ENCODE measurements at regions not wholly inside any gene's neighbourhood (a gene's known extent, or its start where the extent isn't known, plus 50 kb on each side); places are given as distances from the start of the nearest gene placed in this dataset.

- no peak overlapping the region for H2AFZ ChIP-seq (ENCODE audit: low read length)
These were observed 238.8 kb upstream of the DMRT1 start for GRCh38 chr9:602716-603115.

GRCh38 chr9:603126-603525 is 238.4 kb upstream of the DMRT1 start:
- no peak overlapping the region for H3K4me3 ChIP-seq (replicated peaks in 1 of 4; ENCODE audit: control extremely low read depth in 1 of 4, insufficient read depth in 1 of 4, low read depth in 3 of 4, low read length in 4 of 4)
- H3K9me3 ChIP-seq (ENCODE audit: control insufficient read depth, insufficient read depth, low read depth, low read length) = no peaks in the 10 kb centered on the region
- H3K27me3 ChIP-seq (ENCODE audit: control insufficient read depth, insufficient read depth, low read length) = no peaks in the 10 kb centered on the region
- DNase-seq (ENCODE audit: low read depth in 2 of 2) = no peak
- no peak overlapping the region for H3K9ac ChIP-seq (ENCODE audit: insufficient read depth, low read length)
- no peak overlapping the region for H3K27ac ChIP-seq (ENCODE audit: insufficient read depth, low read length)
- no peaks in the 10 kb centered on the region for H3K79me2 ChIP-seq (ENCODE audit: control insufficient read depth, insufficient read depth, low read length)
- no peaks in the 10 kb centered on the region for H3K36me3 ChIP-seq (ENCODE audit: control insufficient read depth, insufficient read depth, low read length)
- no peak overlapping the region for H2AFZ ChIP-seq (ENCODE audit: low read length)
- no peaks in the 10 kb centered on the region for H4K20me1 ChIP-seq (ENCODE audit: control insufficient read depth, extremely low read depth, insufficient read depth, low read length)
- no peaks in the 10 kb centered on the region for H3K4me1 ChIP-seq (ENCODE audit: control insufficient read depth, extremely low read depth, insufficient read depth, low read length)
- no peak overlapping the region for H3K4me2 ChIP-seq (ENCODE audit: extremely low read depth, insufficient read depth, low read length)
- TF ChIP-seq CTCF (conservative IDR thresholded peaks at IDR 0.05 in 1 of 2, IDR thresholded peaks at IDR 0.05 in 1 of 2; ENCODE audit: low read depth in 1 of 2, low read length in 2 of 2) (no peak), EZH2 (IDR thresholded peaks at IDR 0.05; ENCODE audit: low read length, missing control alignments) (no peak)

More at GRCh38 chr9:602716-603115, 238.8 kb upstream of the DMRT1 start:
- H3K27me3 ChIP-seq (ENCODE audit: control insufficient read depth, insufficient read depth, low read length) = no peaks in the 10 kb centered on the region
- TF ChIP-seq EZH2 (IDR thresholded peaks at IDR 0.05; ENCODE audit: low read length, missing control alignments) = no peak
- no peak for TF ChIP-seq CTCF (conservative IDR thresholded peaks at IDR 0.05 in 1 of 2, IDR thresholded peaks at IDR 0.05 in 1 of 2; ENCODE audit: low read depth in 1 of 2, low read length in 2 of 2)
- H3K36me3 ChIP-seq (ENCODE audit: control insufficient read depth, insufficient read depth, low read length) = no peaks in the 10 kb centered on the region
- DNase-seq (ENCODE audit: low read depth in 2 of 2) = no peak
- no peaks in the 10 kb centered on the region for H3K9me3 ChIP-seq (ENCODE audit: control insufficient read depth, insufficient read depth, low read depth, low read length)
- no peak overlapping the region for H3K4me2 ChIP-seq (ENCODE audit: extremely low read depth, insufficient read depth, low read length)
- H3K4me3 ChIP-seq (replicated peaks in 1 of 4; ENCODE audit: control extremely low read depth in 1 of 4, insufficient read depth in 1 of 4, low read depth in 3 of 4, low read length in 4 of 4) = no peak overlapping the region
- H3K4me1 ChIP-seq (ENCODE audit: control insufficient read depth, extremely low read depth, insufficient read depth, low read length) = no peaks in the 10 kb centered on the region
- H3K79me2 ChIP-seq (ENCODE audit: control insufficient read depth, insufficient read depth, low read length) = no peaks in the 10 kb centered on the region
- no peaks in the 10 kb centered on the region for H4K20me1 ChIP-seq (ENCODE audit: control insufficient read depth, extremely low read depth, insufficient read depth, low read length)
- no peak overlapping the region for H3K9ac ChIP-seq (ENCODE audit: insufficient read depth, low read length)
- no peak overlapping the region for H3K27ac ChIP-seq (ENCODE audit: insufficient read depth, low read length)

- Histone ChIP-seq H2AFZ (ENCODE audit: low read length) (no peak overlapping the region), H4K20me1 (ENCODE audit: control insufficient read depth, extremely low read depth, insufficient read depth, low read length) (no peaks in the 10 kb centered on the region), H3K36me3 (ENCODE audit: control insufficient read depth, insufficient read depth, low read length) (no peaks in the 10 kb centered on the region), H3K4me3 (replicated peaks in 1 of 4; ENCODE audit: control extremely low read depth in 1 of 4, insufficient read depth in 1 of 4, low read depth in 3 of 4, low read length in 4 of 4) (no peak overlapping the region), H3K4me1 (ENCODE audit: control insufficient read depth, extremely low read depth, insufficient read depth, low read length) (no peaks in the 10 kb centered on the region), H3K27me3 (ENCODE audit: control insufficient read depth, insufficient read depth, low read length) (no peaks in the 10 kb centered on the region), H3K4me2 (ENCODE audit: extremely low read depth, insufficient read depth, low read length) (no peak overlapping the region), H3K79me2 (ENCODE audit: control insufficient read depth, insufficient read depth, low read length) (no peaks in the 10 kb centered on the region), H3K27ac (ENCODE audit: insufficient read depth, low read length) (no peak overlapping the region), H3K9me3 (ENCODE audit: control insufficient read depth, insufficient read depth, low read depth, low read length) (no peaks in the 10 kb centered on the region), H3K9ac (ENCODE audit: insufficient read depth, low read length) (no peak overlapping the region)
- no peak for DNase-seq (ENCODE audit: low read depth in 2 of 2)
- TF ChIP-seq CTCF (conservative IDR thresholded peaks at IDR 0.05 in 1 of 2, IDR thresholded peaks at IDR 0.05 in 1 of 2; ENCODE audit: low read depth in 1 of 2, low read length in 2 of 2) = no peak
- no peak for TF ChIP-seq EZH2 (IDR thresholded peaks at IDR 0.05; ENCODE audit: low read length, missing control alignments)
These were observed 234.1 kb upstream of the DMRT1 start for GRCh38 chr9:607417-607816.

All from fibroblast of lung (primary cell).